MV-4-11 (cell line): ENCODE measurements at regions not wholly inside any gene's neighbourhood (a gene's known extent, or its start where the extent isn't known, plus 50 kb on each side); places are given as distances from the start of the nearest gene placed in this dataset.

Experiments
- DNase-seq: peaks from one replicate; lab custom pipeline; 2025; lab: John Stamatoyannopoulos, UW

DNA sequence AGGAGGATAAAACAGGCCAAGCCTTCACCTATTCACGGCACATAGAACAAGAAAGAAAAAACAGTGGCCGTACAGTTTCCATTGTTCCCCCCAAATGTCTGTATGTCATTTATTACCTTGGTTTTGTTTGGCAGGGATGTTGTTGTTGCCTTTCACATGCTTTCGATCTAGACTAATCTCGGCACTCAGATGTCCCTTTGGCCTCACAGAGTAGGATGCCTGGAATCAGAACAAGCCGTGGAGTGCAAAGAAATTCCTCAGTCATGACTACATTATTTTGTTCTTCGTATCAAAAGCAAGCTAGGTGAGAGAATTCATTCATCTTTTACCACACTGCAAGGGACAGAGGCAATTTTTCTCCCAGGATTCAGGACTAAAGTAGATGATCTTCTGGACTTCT is 106.9 kb downstream of the SMIM20 start:
- DNase-seq, result no peak

- no peak for DNase-seq
Measured at GRCh38 chr4:26021417-26022345, 107.7 kb downstream of the SMIM20 start.

DNA sequence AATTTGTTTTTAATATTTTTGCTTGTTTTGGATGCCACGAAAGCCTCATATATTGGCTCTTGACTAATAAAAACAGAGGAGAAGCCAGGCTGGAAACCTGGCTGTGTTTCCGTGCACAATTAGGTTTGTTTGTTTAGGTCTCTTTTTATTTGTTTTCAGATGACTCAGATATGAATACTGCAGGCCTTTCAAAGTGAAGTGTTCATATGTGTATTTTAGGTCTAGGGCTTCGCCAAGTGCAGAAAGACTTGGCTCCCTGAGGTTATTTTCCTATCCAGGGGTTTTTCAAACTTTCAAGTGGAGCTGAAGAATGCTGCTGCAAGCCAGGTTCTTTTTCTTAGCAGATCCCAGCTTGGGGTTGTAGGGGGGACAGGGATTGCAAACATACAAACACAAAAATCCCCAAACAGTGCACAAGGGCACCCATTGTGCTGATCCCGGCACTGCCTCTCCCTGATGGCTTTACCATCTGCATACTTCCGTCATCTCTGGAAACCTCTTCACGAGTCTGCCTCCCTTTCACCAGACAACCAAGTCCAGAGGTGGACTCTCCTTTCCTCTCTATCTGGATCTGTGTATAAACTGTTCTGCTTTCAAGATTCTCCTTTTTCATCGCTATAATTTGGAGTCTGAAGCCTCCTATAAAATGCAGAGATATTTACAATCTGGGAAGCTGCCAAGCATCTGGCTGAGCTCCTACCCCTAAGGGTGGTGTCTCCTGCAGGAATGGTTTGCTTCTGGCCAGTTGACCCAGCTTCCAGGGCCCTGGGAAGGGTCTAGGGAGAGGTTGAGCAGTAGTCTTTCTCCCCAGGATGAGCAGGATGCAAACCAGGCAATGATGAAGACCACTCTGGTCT is 108.6 kb downstream of the SMIM20 start:
- no peak for DNase-seq

DNA sequence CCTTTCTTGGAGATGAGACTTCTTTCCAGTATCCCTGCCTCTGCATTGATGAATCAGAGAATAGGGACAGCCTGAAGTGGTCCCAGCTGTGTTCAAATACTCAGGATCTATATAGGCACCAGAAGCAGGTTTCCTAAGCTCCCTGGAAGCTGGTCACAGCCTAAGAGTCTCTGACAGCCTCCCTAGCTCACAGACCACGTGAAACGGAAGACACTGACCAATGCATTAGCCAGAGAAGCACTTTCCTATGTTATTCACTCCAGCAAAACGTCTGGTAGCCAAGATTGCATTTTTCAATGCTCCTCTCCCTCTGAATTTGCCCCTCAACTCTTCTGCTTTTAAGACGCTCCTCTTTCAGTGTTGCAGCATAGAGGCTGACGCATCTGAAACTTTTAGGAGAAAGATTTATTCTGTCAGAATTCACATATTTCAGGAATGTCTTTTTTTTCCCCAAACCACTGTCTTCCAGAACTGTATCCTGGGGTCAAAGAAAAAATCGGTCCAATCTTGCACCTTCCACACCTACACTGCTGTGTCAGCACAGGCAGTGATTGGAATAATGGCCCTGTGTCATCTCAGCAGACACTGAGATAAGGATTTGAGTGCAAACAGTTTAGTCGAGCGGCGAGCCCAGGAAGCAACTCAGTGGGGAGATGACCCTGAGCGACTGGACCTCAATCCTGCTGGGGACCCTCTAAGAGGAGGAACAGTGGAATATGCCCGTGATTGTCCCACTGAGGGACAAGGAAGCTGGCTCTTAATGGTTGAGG is 109.4 kb downstream of the SMIM20 start:
- no peak for DNase-seq

DNA sequence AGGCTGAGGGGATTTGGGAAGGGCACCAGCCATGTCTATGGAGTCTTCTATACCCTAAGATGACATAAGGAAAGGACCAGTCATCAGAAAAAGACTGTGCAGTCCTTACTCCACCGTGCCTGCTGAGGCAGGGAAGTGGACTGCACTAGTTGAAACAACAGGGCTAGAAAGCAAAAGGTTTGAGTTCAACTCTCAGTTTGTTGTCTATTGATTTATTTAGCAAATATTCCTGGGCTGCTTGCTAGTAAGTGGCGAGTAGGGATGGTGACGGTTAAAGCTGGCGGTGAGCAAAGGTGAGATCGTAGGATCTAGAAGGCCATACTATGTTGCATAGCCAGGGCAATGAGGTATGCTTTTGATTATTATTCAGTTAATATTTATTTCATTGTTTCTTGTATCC is 110.1 kb downstream of the SMIM20 start:
- DNase-seq, result no peak

GRCh38 chr4:26028133-26028792 is 114.2 kb downstream of the SMIM20 start:
- DNase-seq, result no peak

DNA sequence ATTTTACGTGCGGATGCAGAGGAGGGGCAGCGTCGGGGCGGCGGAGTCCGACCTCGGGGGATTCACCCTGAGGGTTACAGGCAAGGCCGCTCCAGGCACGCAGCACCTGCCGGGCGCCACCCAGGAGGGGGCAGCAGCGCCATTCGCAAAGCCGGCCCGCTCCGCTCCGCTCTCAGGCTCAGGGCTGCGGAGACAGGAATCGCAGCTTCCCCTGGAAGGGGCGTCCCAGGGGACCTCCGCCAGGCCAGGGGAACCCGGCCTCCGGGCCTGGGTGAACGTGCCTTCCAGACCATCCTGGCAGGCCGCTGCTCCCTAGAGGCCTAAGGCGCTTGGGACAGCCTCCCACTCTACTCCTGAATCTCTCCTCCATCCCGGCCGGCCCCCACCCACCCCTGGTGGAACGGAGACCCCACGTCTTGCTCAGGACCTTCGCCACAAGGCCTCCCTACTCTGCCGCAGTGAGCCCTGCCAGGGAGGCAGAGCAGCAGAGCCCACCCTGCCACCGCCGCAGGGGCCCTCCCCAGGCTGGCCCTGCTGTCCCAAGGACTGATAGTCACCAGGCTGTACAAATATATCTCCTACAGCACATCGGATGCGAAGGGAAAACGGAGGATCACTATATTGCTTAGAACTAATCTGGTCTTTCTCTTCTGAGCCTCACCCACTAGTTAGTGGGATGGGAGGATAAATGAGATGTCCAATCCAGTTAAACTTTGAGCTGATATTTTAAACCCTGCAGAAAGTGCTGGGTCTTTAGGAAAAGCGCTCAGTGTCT is 115.0 kb downstream of the SMIM20 start:
- DNase-seq, result peak; percentile 15

DNA sequence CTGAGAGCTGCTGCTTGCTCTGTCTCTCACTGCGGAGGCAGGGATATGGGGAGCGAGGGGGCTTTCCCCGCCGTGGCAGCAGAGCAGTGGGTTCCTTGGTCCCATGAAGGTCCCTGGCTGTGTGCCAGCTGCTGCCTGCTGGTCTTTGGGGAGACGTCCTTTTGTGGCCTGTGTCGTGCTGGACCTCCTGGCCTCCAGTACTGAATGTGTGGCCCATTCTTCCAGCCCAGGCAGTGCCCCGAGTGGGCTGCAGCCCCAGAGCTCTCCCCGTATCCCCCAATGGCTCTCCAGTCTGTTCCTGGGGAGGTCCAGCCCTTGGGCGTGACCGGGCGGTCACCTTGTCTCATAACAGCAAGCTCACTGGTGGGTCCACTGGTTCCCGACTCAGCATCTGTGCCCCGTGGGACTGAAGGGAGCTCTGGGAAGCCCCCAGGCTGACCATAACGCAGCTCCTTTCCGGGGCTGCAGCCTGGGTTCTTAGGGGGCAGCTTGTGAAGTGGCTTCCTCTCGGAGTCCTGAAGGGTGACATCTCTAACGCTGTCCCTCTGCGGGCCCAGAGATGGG is 115.6 kb downstream of the SMIM20 start:
- no peak for DNase-seq

DNA sequence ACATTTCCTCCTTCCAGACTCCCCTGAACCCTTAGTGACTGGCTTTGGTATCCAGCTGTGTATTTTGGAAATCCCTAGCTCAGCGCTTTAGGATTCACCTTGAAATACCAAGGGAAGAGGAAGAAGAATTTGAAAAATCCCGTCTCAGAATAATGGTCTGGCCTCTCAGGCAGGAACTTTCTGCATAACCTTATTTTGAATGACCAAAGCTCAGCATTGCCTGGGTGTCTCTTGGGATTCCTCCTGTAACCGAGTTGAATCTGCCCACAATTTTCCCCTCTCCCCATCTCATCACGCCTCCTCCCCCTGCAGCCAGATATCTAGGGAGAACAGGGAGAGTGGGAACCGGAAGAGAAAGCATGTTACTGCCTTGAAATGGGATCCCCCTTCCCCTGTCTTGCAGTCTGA is 116.2 kb downstream of the SMIM20 start:
- DNase-seq, result no peak

DNA sequence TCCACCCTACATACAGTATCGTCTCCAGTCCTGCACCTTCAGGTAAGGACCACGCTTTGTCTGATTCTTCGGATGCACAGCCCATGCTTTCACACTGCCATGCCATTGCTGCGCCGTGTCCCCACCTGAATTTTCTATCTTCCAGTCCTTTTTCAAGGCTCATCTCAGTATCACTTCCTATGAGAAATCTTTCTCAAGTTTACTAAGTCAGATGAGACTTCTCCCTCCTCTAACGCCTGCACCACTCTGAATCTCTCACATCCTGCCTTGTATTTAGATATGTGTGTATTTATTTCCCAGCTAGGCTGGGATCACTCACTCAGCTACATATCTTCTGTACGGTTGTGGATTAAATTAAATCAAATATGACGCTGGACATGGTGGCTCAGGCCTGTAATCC is 116.8 kb downstream of the SMIM20 start:
- no peak for DNase-seq

DNA sequence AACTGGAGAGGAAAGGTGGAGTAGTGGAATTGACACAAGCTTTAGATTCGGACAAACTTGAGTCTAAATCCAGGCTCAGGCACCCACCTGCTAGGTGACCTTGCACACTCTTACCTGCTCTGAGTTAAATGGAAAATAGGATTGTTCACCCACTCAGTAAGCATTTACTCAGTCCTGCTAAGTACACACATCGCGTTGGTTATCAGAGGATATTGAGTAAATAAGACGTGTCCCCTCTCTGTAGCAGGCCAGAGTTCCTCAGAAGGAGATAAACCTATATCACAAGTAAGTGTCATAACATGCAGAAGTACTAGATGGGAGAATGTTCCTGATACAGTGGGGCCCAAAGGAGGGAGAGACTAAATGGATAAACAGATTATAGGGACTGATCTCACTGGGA is 117.7 kb downstream of the SMIM20 start:
- no peak for DNase-seq

DNA sequence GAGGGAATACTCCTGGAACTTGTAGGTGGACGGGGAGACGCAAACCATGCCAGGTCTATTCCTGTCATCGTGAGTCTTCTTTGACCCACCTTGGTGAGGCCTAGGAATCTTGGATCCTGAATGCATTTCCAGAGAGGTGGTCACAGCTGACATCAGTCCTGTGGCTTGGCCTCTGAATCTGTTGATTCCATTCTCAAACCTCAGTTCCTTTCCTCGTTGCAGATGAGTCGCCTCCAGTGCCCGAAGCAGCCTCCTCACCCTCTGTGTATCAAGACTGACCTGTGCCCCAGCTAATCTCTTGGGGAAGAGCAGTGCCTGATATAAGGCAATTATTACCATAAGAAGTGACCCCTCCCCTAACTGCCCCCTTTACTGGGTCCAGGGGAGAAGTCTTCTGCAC is 118.1 kb downstream of the SMIM20 start:
- no peak for DNase-seq

DNA sequence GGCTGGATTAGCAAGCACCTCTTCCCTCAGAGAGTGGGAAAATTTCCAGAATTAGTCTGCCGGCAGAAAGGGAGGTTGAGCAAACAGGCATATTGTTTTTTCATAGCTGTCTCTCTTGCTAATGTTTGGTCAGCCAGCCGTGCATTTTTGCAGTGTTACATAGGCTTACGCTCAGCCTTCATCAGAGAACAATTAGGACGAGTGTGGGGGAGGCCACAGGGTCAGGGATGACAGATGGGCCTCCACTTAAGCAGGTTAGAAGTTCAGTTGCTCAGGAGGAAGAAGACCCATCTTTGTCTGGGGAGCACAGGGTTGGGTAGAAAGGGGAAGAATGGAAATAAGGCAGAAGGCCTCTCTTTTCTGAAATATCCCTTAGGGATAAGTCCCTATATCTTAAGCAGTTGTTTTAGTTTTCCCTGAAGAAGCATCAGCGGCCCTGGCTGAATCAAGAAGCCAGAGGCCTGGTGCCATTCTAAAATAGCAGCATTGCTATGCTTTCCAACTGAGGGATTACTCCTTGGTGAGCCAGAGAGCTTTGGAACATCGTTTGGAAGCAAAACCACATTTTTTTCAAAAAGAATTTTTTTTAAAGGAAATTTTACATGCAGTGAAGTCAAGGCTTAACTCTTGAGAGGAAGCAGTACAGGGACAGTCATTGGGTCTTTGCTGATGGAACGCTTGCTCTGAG is 118.8 kb downstream of the SMIM20 start:
- DNase-seq, result no peak

GRCh38 chr4:26033389-26033788 is 119.4 kb downstream of the SMIM20 start:
- no peak for DNase-seq

DNA sequence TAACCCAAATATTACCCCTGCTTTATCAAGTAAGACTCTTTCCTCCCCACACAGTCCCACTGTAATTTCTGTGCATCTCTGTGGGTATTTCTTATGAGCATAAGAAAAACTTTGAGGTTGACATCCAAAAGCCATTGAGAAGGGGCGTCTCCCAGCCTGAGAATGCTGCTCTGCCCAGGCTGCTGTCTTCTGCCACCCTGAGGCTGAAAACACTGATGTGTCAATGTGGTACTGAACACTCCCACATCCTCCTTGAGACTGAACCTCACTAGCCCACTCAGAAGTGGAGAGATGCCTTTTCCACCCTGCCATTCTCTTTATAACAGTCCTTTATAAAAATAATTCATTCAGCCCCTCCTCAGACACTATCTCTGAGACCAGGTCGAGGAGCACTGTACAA is 120.8 kb downstream of the SMIM20 start:
- no peak for DNase-seq

DNA sequence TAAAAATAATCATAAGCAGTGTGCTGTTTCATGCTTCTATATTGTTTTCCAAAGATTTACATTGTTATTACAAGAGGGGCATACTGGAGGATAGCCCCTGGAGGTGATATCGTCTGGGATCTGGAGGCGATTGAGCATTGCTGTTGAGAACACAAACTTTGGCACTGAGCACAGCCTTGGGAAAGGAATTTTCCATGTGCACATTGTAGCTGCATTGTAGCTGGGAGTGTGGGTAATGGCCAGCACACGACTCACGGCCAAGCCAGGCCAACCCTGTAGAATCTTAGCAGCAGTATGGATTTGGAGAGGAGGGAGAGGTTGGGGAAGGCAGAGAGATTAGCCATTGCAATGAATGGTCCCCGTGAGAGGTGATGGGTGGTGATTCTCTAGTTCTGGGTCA is 121.9 kb downstream of the SMIM20 start:
- no peak for DNase-seq

GRCh38 chr4:26039639-26040359 is 125.8 kb downstream of the SMIM20 start:
- DNase-seq, result no peak

DNA sequence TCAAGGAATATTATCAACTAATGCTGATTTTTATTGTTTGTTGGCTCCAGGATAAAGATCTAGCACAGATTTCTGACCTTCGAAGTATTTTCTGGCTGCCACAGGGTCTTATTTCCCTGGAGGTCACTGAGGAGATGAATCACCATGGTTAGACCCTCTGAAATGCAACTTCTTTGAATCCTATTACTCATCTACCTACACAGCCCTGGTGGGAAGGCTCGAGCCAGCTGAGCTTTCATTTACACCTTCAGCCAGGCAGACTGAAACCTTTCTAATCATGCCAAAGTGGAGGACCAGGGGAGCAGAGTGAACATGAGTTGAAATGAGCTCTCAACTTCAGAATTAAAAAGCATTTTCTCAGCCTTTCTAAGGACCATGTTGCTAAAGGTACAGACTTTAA is 130.5 kb downstream of the SMIM20 start:
- no peak for DNase-seq

GRCh38 chr4:26044983-26045382 is 131.0 kb downstream of the SMIM20 start:
- no peak for DNase-seq
